ENCODE measurements at regions not wholly inside any gene's neighbourhood (a gene's known extent, or its start where the extent isn't known, plus 50 kb on each side); places are given as distances from the start of the nearest gene placed in this dataset.
"Not testable (repeated sequence)": the region's sequence is repeated elsewhere in the genome, so short reads cannot be mapped to it uniquely, and the experiment has no call there.

- DNase-seq (ENCODE audit: low spot score): no peak
These were observed 149.2 kb upstream of the JUN start for GRCh38 chr1:58932859-58933598.

GRCh38 chr1:58933599-58933926 lies 149.7 kb upstream of the JUN start:
- DNase-seq (ENCODE audit: low spot score): no peak

- DNase-seq (ENCODE audit: low spot score): no peak
These were observed 150.9 kb upstream of the JUN start for GRCh38 chr1:58934706-58935105.

- no peak for DNase-seq (ENCODE audit: low spot score)
These were observed 153.1 kb upstream of the JUN start for GRCh38 chr1:58936973-58937372.

GRCh38 chr1:58939146-58939545 lies 155.3 kb upstream of the JUN start:
- DNase-seq (ENCODE audit: low spot score): no peak

GRCh38 chr1:58939666-58940370 lies 156.0 kb upstream of the JUN start:
- no peak for DNase-seq (ENCODE audit: low spot score)

- no peak for DNase-seq (ENCODE audit: low spot score)
These were observed 157.8 kb upstream of the JUN start for GRCh38 chr1:58941471-58942289.

- DNase-seq (ENCODE audit: low spot score): no peak
These were observed 158.9 kb upstream of the JUN start for GRCh38 chr1:58942759-58943191.

- DNase-seq (ENCODE audit: low spot score): no peak
These were observed 159.9 kb upstream of the JUN start for GRCh38 chr1:58943776-58944175.

- no peak for DNase-seq (ENCODE audit: low spot score)
These were observed 160.6 kb upstream of the JUN start for GRCh38 chr1:58944439-58944838.

- no peak for DNase-seq (ENCODE audit: low spot score)
These were observed 162.5 kb upstream of the JUN start for GRCh38 chr1:58946390-58946789.

GRCh38 chr1:58948671-58949070 lies 164.8 kb upstream of the JUN start:
- DNase-seq (ENCODE audit: low spot score): no peak

GRCh38 chr1:58949551-58950220 lies 165.8 kb upstream of the JUN start:
- DNase-seq (ENCODE audit: low spot score): no peak

- DNase-seq (ENCODE audit: low spot score): no peak
These were observed 167.1 kb upstream of the JUN start for GRCh38 chr1:58950897-58951296.

GRCh38 chr1:58953951-58954350 lies 170.1 kb upstream of the JUN start:
- DNase-seq (ENCODE audit: low spot score): not testable (repeated sequence)

GRCh38 chr1:58963287-58963686 lies 179.4 kb upstream of the JUN start:
- not testable (repeated sequence) for DNase-seq (ENCODE audit: low spot score)

GRCh38 chr1:58964428-58964827 lies 180.6 kb upstream of the JUN start:
- DNase-seq (ENCODE audit: low spot score): no peak

GRCh38 chr1:58964880-58965279 lies 181.0 kb upstream of the JUN start:
- DNase-seq (ENCODE audit: low spot score): no peak

- no peak for DNase-seq (ENCODE audit: low spot score)
These were observed 182.5 kb upstream of the JUN start for GRCh38 chr1:58966103-58966916.

- DNase-seq (ENCODE audit: low spot score): no peak
These were observed 183.3 kb upstream of the JUN start for GRCh38 chr1:58966917-58967740.

Measured in mesenteric fat pad (tissue), 1 donor.